DOHH2 (cell line): ENCODE measurements at regions not wholly inside any gene's neighbourhood (a gene's known extent, or its start where the extent isn't known, plus 50 kb on each side); places are given as distances from the start of the nearest gene placed in this dataset.

Experiments used
- EZH2phosphoT487 ChIP-seq: fragments of 200-600 bp; sonication (generic); IDR thresholded peaks from 2 replicates; pipeline ENCODE4 v1.6.1; 2017; ENCODE audit warnings: borderline replicate concordance, mild to moderate bottlenecking, antibody characterized with exemption, low read length, moderate library complexity, mixed read lengths
- TF ChIP-seq, protein P1 (sequence below): fragments of 200-600 bp; sonication (generic); IDR thresholded peaks from one replicate; pipeline ENCODE4 v1.5.1; 2014; ENCODE audit warnings: antibody characterized with exemption, mild to moderate bottlenecking, low read depth, low read length; ENCODE audit not compliant: poor library complexity, severe bottlenecking

DNA sequence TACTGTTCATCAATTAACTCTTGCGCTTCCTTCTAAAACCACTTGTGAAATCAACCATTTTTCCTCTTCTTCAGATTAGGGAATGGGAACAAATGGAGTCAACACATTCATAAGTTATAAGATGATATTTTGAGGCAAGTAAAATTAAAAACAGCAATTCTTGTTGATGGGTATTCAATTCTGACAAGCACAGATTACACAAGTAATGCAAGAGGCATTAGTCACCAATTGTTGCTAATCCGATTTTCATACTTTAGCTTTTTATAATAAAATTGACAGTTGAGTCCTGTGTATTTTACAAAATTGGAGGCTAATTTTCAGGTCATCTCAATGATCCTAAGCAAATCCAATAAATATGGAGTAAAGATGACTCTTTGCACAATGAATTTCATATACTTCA, 918.4 kb upstream of the SOX9 start:
- TF ChIP-seq, protein P1, sequence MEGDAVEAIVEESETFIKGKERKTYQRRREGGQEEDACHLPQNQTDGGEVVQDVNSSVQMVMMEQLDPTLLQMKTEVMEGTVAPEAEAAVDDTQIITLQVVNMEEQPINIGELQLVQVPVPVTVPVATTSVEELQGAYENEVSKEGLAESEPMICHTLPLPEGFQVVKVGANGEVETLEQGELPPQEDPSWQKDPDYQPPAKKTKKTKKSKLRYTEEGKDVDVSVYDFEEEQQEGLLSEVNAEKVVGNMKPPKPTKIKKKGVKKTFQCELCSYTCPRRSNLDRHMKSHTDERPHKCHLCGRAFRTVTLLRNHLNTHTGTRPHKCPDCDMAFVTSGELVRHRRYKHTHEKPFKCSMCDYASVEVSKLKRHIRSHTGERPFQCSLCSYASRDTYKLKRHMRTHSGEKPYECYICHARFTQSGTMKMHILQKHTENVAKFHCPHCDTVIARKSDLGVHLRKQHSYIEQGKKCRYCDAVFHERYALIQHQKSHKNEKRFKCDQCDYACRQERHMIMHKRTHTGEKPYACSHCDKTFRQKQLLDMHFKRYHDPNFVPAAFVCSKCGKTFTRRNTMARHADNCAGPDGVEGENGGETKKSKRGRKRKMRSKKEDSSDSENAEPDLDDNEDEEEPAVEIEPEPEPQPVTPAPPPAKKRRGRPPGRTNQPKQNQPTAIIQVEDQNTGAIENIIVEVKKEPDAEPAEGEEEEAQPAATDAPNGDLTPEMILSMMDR = no peak
- TF ChIP-seq EZH2phosphoT487 = no peak
